Panc1 (cell line): ENCODE measurements at regions not wholly inside any gene's neighbourhood (a gene's known extent, or its start where the extent isn't known, plus 50 kb on each side); places are given as distances from the start of the nearest gene placed in this dataset.

Experiments
- POLR2AphosphoS5 ChIP-seq: IDR thresholded peaks from 2 replicates; pipeline ENCODE4 v1.6.1; 2012; ENCODE audit warnings: mild to moderate bottlenecking, low read depth, low read length, moderate library complexity
- TCF7L2 ChIP-seq: IDR thresholded peaks from 2 replicates; pipeline ENCODE4 v1.6.1; 2011; ENCODE audit warnings: mild to moderate bottlenecking, low read depth, low read length, inconsistent platforms
- TF ChIP-seq, protein P1 (sequence below), 2 experiments: IDR thresholded peaks; 2 replicates each; pipeline ENCODE4 v1.6.1; 2011 to 2012; ENCODE audit warnings: low read depth in 2 of 2, control low read depth in 1 of 2, low read length in 1 of 2, mild to moderate bottlenecking in 1 of 2, moderate library complexity in 1 of 2; ENCODE audit not compliant: insufficient read depth in 1 of 2
- TF ChIP-seq, protein P2 (sequence below): fragments of 450-650 bp; IDR thresholded peaks from 2 replicates; pipeline ENCODE4 v1.5.1; 2017; ENCODE audit warnings: mild to moderate bottlenecking

DNA sequence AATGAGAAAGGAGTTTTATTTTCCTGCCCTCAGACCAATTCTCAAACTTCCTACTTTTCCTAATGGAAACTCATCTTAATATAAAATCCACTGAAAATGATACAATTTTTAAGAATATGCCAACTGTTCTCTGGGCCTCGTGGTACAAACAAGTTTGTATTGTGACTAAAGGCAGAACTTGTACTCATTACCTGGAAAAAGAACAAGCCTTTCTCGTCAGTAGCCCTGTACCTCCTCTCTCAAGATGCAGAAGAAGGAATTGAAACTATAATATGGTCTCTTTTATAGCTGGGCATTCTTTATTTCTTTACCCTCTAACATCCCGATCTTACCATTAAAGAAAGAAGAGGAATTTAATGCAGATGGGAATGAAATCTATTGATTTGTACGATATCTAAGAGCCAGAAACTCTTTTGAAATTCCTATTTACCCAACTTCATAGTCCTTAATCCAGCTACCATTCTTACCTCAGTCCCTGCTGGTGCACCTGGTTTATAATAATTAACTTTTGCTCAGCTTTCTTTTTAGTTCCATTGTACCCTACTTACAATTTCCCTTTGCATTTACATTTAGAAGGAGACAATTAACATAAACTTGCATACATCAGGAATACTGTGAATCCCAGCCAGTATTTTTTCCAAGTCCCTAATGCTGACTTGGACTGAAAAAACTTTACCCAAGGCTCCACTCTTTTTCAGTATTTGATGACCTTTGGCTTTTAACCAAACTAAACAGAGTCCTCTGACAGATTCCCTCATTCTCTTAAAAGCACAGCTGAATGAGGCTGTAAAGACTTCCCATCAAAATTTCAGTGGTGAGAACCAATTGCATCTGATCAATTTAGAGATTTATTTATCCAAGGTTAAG lies 1162.4 kb downstream of the BRINP3 start:
- TF ChIP-seq, protein P1, sequence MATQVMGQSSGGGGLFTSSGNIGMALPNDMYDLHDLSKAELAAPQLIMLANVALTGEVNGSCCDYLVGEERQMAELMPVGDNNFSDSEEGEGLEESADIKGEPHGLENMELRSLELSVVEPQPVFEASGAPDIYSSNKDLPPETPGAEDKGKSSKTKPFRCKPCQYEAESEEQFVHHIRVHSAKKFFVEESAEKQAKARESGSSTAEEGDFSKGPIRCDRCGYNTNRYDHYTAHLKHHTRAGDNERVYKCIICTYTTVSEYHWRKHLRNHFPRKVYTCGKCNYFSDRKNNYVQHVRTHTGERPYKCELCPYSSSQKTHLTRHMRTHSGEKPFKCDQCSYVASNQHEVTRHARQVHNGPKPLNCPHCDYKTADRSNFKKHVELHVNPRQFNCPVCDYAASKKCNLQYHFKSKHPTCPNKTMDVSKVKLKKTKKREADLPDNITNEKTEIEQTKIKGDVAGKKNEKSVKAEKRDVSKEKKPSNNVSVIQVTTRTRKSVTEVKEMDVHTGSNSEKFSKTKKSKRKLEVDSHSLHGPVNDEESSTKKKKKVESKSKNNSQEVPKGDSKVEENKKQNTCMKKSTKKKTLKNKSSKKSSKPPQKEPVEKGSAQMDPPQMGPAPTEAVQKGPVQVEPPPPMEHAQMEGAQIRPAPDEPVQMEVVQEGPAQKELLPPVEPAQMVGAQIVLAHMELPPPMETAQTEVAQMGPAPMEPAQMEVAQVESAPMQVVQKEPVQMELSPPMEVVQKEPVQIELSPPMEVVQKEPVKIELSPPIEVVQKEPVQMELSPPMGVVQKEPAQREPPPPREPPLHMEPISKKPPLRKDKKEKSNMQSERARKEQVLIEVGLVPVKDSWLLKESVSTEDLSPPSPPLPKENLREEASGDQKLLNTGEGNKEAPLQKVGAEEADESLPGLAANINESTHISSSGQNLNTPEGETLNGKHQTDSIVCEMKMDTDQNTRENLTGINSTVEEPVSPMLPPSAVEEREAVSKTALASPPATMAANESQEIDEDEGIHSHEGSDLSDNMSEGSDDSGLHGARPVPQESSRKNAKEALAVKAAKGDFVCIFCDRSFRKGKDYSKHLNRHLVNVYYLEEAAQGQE (IDR thresholded peaks at IDR 0.05; ENCODE audit: insufficient read depth in 1 of 2, low read depth in 2 of 2, low read length in 1 of 2) = no peak
- TF ChIP-seq, protein P2, sequence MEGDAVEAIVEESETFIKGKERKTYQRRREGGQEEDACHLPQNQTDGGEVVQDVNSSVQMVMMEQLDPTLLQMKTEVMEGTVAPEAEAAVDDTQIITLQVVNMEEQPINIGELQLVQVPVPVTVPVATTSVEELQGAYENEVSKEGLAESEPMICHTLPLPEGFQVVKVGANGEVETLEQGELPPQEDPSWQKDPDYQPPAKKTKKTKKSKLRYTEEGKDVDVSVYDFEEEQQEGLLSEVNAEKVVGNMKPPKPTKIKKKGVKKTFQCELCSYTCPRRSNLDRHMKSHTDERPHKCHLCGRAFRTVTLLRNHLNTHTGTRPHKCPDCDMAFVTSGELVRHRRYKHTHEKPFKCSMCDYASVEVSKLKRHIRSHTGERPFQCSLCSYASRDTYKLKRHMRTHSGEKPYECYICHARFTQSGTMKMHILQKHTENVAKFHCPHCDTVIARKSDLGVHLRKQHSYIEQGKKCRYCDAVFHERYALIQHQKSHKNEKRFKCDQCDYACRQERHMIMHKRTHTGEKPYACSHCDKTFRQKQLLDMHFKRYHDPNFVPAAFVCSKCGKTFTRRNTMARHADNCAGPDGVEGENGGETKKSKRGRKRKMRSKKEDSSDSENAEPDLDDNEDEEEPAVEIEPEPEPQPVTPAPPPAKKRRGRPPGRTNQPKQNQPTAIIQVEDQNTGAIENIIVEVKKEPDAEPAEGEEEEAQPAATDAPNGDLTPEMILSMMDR = no peak
- TF ChIP-seq POLR2AphosphoS5 (no peak), TCF7L2 (no peak)
